ENCODE measurements at regions not wholly inside any gene's neighbourhood (a gene's known extent, or its start where the extent isn't known, plus 50 kb on each side); places are given as distances from the start of the nearest gene placed in this dataset.

GRCh38 chr1:4322881-4323280 lies 331.5 kb upstream of the AJAP1 start:
- TF ChIP-seq CTCF (IDR thresholded peaks at IDR 0.05) = no peak
- ATAC-seq (ENCODE audit: insufficient number of reproducible peaks, low FRiP score, low read depth) = no peak
- no peak overlapping the region for H3K4me3 ChIP-seq
- no peaks in the 10 kb centered on the region for H3K4me1 ChIP-seq (ENCODE audit: control insufficient read depth in 1 of 2, low read depth in 2 of 2)
- H3K27ac ChIP-seq = no peak overlapping the region
- no peaks in the 10 kb centered on the region for H3K36me3 ChIP-seq
- no peaks in the 10 kb centered on the region for H3K9me3 ChIP-seq
- H3K27me3 ChIP-seq (replicated peaks; ENCODE audit: insufficient read depth) = no peaks in the 10 kb centered on the region
- DNase-seq (ENCODE audit: low spot score) = no peak

- H3K9me3 ChIP-seq = no peaks in the 10 kb centered on the region
- no peaks in the 10 kb centered on the region for H3K36me3 ChIP-seq
- no peaks in the 10 kb centered on the region for H3K27me3 ChIP-seq (replicated peaks; ENCODE audit: insufficient read depth)
- DNase-seq (ENCODE audit: low spot score) = no peak
- no peaks in the 10 kb centered on the region for H3K4me1 ChIP-seq (ENCODE audit: control insufficient read depth in 1 of 2, low read depth in 2 of 2)
- no peak overlapping the region for H3K4me3 ChIP-seq
- TF ChIP-seq CTCF (IDR thresholded peaks at IDR 0.05) = no peak
- H3K27ac ChIP-seq = no peak overlapping the region
- ATAC-seq (ENCODE audit: insufficient number of reproducible peaks, low FRiP score, low read depth) = no peak
Measured at GRCh38 chr1:4323309-4323708, 331.1 kb upstream of the AJAP1 start.

GRCh38 chr1:4324525-4324924 lies 329.9 kb upstream of the AJAP1 start:
- no peak for DNase-seq (ENCODE audit: low spot score)
- no peaks in the 10 kb centered on the region for H3K27me3 ChIP-seq (replicated peaks; ENCODE audit: insufficient read depth)
- no peak overlapping the region for H3K4me3 ChIP-seq
- no peaks in the 10 kb centered on the region for H3K9me3 ChIP-seq
- no peak overlapping the region for H3K27ac ChIP-seq
- no peaks in the 10 kb centered on the region for H3K4me1 ChIP-seq (ENCODE audit: control insufficient read depth in 1 of 2, low read depth in 2 of 2)
- TF ChIP-seq CTCF (IDR thresholded peaks at IDR 0.05) = no peak
- no peaks in the 10 kb centered on the region for H3K36me3 ChIP-seq
- ATAC-seq (ENCODE audit: insufficient number of reproducible peaks, low FRiP score, low read depth) = no peak

GRCh38 chr1:4327142-4327541 lies 327.3 kb upstream of the AJAP1 start:
- Histone ChIP-seq H3K4me3 (no peak overlapping the region), H3K27me3 (replicated peaks; ENCODE audit: insufficient read depth) (no peaks in the 10 kb centered on the region), H3K36me3 (no peaks in the 10 kb centered on the region), H3K4me1 (ENCODE audit: control insufficient read depth in 1 of 2, low read depth in 2 of 2) (no peaks in the 10 kb centered on the region), H3K9me3 (no peaks in the 10 kb centered on the region), H3K27ac (no peak overlapping the region)
- DNase-seq (ENCODE audit: low spot score) (no peak), ATAC-seq (ENCODE audit: insufficient number of reproducible peaks, low FRiP score, low read depth) (no peak)
- TF ChIP-seq CTCF (IDR thresholded peaks at IDR 0.05) = no peak

GRCh38 chr1:4328402-4329071 lies 325.9 kb upstream of the AJAP1 start:
- no peak for TF ChIP-seq CTCF (IDR thresholded peaks at IDR 0.05)
- no peak for DNase-seq (ENCODE audit: low spot score)
- ATAC-seq (ENCODE audit: insufficient number of reproducible peaks, low FRiP score, low read depth) = no peak

More at GRCh38 chr1:4328402-4329071, 325.9 kb upstream of the AJAP1 start:
- no peaks in the 10 kb centered on the region for H3K4me1 ChIP-seq (ENCODE audit: control insufficient read depth in 1 of 2, low read depth in 2 of 2)
- no peak overlapping the region for H3K27ac ChIP-seq
- H3K27me3 ChIP-seq (replicated peaks; ENCODE audit: insufficient read depth) = no peaks in the 10 kb centered on the region
- H3K4me3 ChIP-seq = no peak overlapping the region
- H3K36me3 ChIP-seq = no peaks in the 10 kb centered on the region
- no peaks in the 10 kb centered on the region for H3K9me3 ChIP-seq
